GM23338 (cell line): ENCODE measurements at regions not wholly inside any gene's neighbourhood (a gene's known extent, or its start where the extent isn't known, plus 50 kb on each side); places are given as distances from the start of the nearest gene placed in this dataset.
"Not testable (repeated sequence)": the region's sequence is repeated elsewhere in the genome, so short reads cannot be mapped to it uniquely, and the experiment has no call there.

Experiments
- CTCF ChIP-seq, 2 experiments: fragments of 200-600 bp in 1 of 2; sonication (generic) in 1 of 2; conservative IDR thresholded peaks; 2 replicates each; pipeline versions ENCODE4 v1.5.1 to v1.6.1; 2016 to 2017; ENCODE audit warnings: antibody characterized with exemption in 2 of 2, low read depth in 2 of 2, mild to moderate bottlenecking in 2 of 2, moderate library complexity in 1 of 2
- EZH2 ChIP-seq: fragments of 200-600 bp; sonication (generic); IDR thresholded peaks from one replicate; pipeline ENCODE4 v1.8.0; 2017; ENCODE audit warnings: antibody characterized with exemption, mild to moderate bottlenecking, low read depth; ENCODE audit not compliant: unreplicated experiment

- not testable (repeated sequence) for TF ChIP-seq EZH2; CTCF (conservative IDR thresholded peaks at IDR 0.05; ENCODE audit: low read depth in 2 of 2)
These were observed 223.9 kb upstream of the ZNF608 start for GRCh38 chr5:124970381-124970780.
